H1 (cell line): ENCODE measurements at regions not wholly inside any gene's neighbourhood (a gene's known extent, or its start where the extent isn't known, plus 50 kb on each side); places are given as distances from the start of the nearest gene placed in this dataset.

Experiments
- TF ChIP-seq, protein P1 (sequence below): IDR thresholded peaks from 2 replicates; pipeline ENCODE4 v1.6.1; 2012; ENCODE audit warnings: low read length, inconsistent platforms
- TF ChIP-seq, protein P2 (sequence below): IDR thresholded peaks from 2 replicates; pipeline ENCODE4 v1.6.1; 2011; ENCODE audit warnings: low read depth, mild to moderate bottlenecking, low read length; ENCODE audit not compliant: insufficient read depth

DNA sequence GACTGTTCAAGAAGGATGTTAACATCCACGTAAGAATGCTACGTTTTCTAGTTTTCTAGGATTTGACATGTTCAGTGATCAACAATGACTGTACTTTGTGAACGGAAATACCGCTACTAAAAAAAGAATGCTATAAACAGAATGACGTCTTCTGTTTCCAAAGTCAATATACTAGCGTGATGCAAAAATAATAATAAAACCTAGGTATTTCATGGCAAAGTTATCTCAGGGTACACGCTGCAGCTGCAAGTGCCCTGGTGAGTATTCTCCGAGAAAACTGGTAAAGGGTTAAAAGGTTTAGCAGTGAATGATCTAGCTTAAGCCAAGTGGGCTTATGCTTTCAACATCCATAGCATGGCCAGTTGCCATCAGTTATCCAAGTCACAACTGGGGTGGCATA lies 653.3 kb upstream of the PFKP start (continued):
- TF ChIP-seq, protein P1, sequence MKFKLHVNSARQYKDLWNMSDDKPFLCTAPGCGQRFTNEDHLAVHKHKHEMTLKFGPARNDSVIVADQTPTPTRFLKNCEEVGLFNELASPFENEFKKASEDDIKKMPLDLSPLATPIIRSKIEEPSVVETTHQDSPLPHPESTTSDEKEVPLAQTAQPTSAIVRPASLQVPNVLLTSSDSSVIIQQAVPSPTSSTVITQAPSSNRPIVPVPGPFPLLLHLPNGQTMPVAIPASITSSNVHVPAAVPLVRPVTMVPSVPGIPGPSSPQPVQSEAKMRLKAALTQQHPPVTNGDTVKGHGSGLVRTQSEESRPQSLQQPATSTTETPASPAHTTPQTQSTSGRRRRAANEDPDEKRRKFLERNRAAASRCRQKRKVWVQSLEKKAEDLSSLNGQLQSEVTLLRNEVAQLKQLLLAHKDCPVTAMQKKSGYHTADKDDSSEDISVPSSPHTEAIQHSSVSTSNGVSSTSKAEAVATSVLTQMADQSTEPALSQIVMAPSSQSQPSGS = no peak
- TF ChIP-seq, protein P2, sequence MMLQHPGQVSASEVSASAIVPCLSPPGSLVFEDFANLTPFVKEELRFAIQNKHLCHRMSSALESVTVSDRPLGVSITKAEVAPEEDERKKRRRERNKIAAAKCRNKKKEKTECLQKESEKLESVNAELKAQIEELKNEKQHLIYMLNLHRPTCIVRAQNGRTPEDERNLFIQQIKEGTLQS = no peak
- TF ChIP-seq, all 59 proteins: peak for 0
